HG02981 (cell line): ENCODE measurements at regions not wholly inside any gene's neighbourhood (a gene's known extent, or its start where the extent isn't known, plus 50 kb on each side); places are given as distances from the start of the nearest gene placed in this dataset.
"Not testable (repeated sequence)": the region's sequence is repeated elsewhere in the genome, so short reads cannot be mapped to it uniquely, and the experiment has no call there.

ENCODE experiments used
- ATAC-seq: cut with Tn5 transposase; IDR thresholded peaks from one replicate; pipeline ENCODE4 v1.9.1; 2021; ENCODE audit warnings: mild to moderate bottlenecking, moderate library complexity; ENCODE audit not compliant: unreplicated experiment

- no peak for ATAC-seq
Observed at GRCh38 chr4:86522349-86522748, 71.8 kb upstream of the PTPN13 start.

- no peak for ATAC-seq
Observed at GRCh38 chr4:86523333-86523732, 70.8 kb upstream of the PTPN13 start.

GRCh38 chr4:86527713-86528112 lies 66.4 kb upstream of the PTPN13 start:
- not testable (repeated sequence) for ATAC-seq

- no peak for ATAC-seq
Observed at GRCh38 chr4:86529436-86529835, 64.7 kb upstream of the PTPN13 start.

- ATAC-seq: peak; percentile 84
Observed at GRCh38 chr4:86530183-86530582, 63.9 kb upstream of the PTPN13 start.

GRCh38 chr4:86531440-86531839 lies 62.7 kb upstream of the PTPN13 start:
- ATAC-seq: no peak

GRCh38 chr4:86532851-86533250 lies 61.3 kb upstream of the PTPN13 start:
- ATAC-seq: no peak

GRCh38 chr4:86536151-86536550 lies 58.0 kb upstream of the PTPN13 start:
- no peak for ATAC-seq

- ATAC-seq: no peak
Observed at GRCh38 chr4:86542319-86543027, 51.6 kb upstream of the PTPN13 start.

GRCh38 chr4:86543080-86543479 lies 51.0 kb upstream of the PTPN13 start:
- ATAC-seq: no peak

- no peak for ATAC-seq
Observed at GRCh38 chr4:86543560-86544309, 50.4 kb upstream of the PTPN13 start.

- peak; percentile 87 for ATAC-seq
Observed at GRCh38 chr4:86544310-86544966, 49.7 kb upstream of the PTPN13 start.
